Liver (tissue), 8 donors: ENCODE measurements at regions not wholly inside any gene's neighbourhood (a gene's known extent, or its start where the extent isn't known, plus 50 kb on each side); places are given as distances from the start of the nearest gene placed in this dataset.

Experiments used
- DNase-seq: peaks from one replicate; pipeline ENCODE4 v3.0.0-alpha.2; 2017; ENCODE audit warnings: low spot score
- H3K27ac ChIP-seq, 2 donors: one replicate each; pipeline ENCODE4 v1.7.0; 2013; ENCODE audit warnings: inconsistent platforms in 2 of 2, low read length in 2 of 2, control low read depth in 1 of 2, low read depth in 1 of 2, mild to moderate bottlenecking in 1 of 2
- H3K27me3 ChIP-seq, 4 donors: one replicate each; pipeline versions ENCODE4 v1.6.1 to v1.7.0; 2013; ENCODE audit warnings: low read length in 3 of 4, inconsistent platforms in 1 of 4, mild to moderate bottlenecking in 1 of 4, moderate library complexity in 1 of 4; ENCODE audit not compliant: control insufficient read depth in 4 of 4, insufficient read depth in 4 of 4
- H3K36me3 ChIP-seq, 4 donors: one replicate each; pipeline versions ENCODE4 v1.6.1 to v1.7.0; 2013; ENCODE audit warnings: low read length in 3 of 4, mild to moderate bottlenecking in 3 of 4, low read depth in 1 of 4, moderate library complexity in 1 of 4; ENCODE audit not compliant: control insufficient read depth in 4 of 4, insufficient read depth in 3 of 4
- H3K4me1 ChIP-seq, 4 donors: one replicate each; pipeline versions ENCODE4 v1.6.1 to v1.7.0; 2013; ENCODE audit warnings: low read length in 3 of 4, mild to moderate bottlenecking in 3 of 4, moderate library complexity in 1 of 4; ENCODE audit not compliant: control insufficient read depth in 4 of 4, insufficient read depth in 4 of 4
- H3K4me3 ChIP-seq, 3 donors: one replicate each; pipeline versions ENCODE4 v1.6.1 to v1.7.0; 2013; ENCODE audit warnings: low read length in 3 of 3, control low read depth in 1 of 3, low read depth in 1 of 3, mild to moderate bottlenecking in 1 of 3
- H3K9ac ChIP-seq, 2 donors: one replicate each; pipeline ENCODE4 v1.7.0; 2013; ENCODE audit warnings: low read length in 2 of 2, mild to moderate bottlenecking in 2 of 2, moderate library complexity in 2 of 2, control low read depth in 1 of 2, low read depth in 1 of 2
- H3K9me3 ChIP-seq, 4 donors: one replicate each; pipeline versions ENCODE4 v1.6.1 to v1.7.0; 2013; ENCODE audit warnings: low read length in 3 of 4; ENCODE audit not compliant: control insufficient read depth in 4 of 4
- ATF3 ChIP-seq: IDR thresholded peaks from 2 replicates; pipeline ENCODE4 v1.6.1; 2016; ENCODE audit warnings: antibody characterized with exemption
- CTCF ChIP-seq: fragments of 150-350 bp; IDR thresholded peaks from 2 replicates; pipeline ENCODE4 v1.5.1; 2017; ENCODE audit warnings: improper control_type of control experiment, low read depth, low read length; ENCODE audit not compliant: missing input control
- EGR1 ChIP-seq, 2 donors: IDR thresholded peaks; 2 replicates each; pipeline ENCODE4 v1.6.1; 2016 to 2018; ENCODE audit warnings: antibody characterized with exemption in 2 of 2, low read depth in 2 of 2
- FOXA1 ChIP-seq: IDR thresholded peaks from 2 replicates; pipeline ENCODE4 v1.6.1; 2016; ENCODE audit warnings: antibody characterized with exemption
- FOXA2 ChIP-seq: IDR thresholded peaks from 2 replicates; pipeline ENCODE4 v1.6.1; 2016; ENCODE audit warnings: antibody characterized with exemption
- GABPA ChIP-seq, 2 donors: IDR thresholded peaks in 1 of 2; conservative IDR thresholded peaks in 1 of 2; 2 replicates each; pipeline ENCODE4 v1.6.1; 2016; ENCODE audit warnings: antibody characterized with exemption in 2 of 2, mild to moderate bottlenecking in 1 of 2, moderate library complexity in 1 of 2
- HNF4A ChIP-seq, 2 donors: conservative IDR thresholded peaks; 2 replicates each; pipeline ENCODE4 v1.6.1; 2016; ENCODE audit warnings: antibody characterized with exemption in 2 of 2, mild to moderate bottlenecking in 2 of 2
- HNF4G ChIP-seq: IDR thresholded peaks from 2 replicates; pipeline ENCODE4 v1.6.1; 2016; ENCODE audit warnings: antibody characterized with exemption
- JUND ChIP-seq, 2 donors: IDR thresholded peaks; 2 replicates each; pipeline ENCODE4 v1.6.1; 2016; ENCODE audit warnings: antibody characterized with exemption in 2 of 2
- MAX ChIP-seq: IDR thresholded peaks from 2 replicates; pipeline ENCODE4 v1.6.1; 2016; ENCODE audit warnings: antibody characterized with exemption
- NR2F2 ChIP-seq: IDR thresholded peaks from 2 replicates; pipeline ENCODE4 v1.6.1; 2016; ENCODE audit warnings: antibody characterized with exemption
- RAD21 ChIP-seq, 2 donors: IDR thresholded peaks; 2 replicates each; pipeline ENCODE4 v1.6.1; 2016; ENCODE audit warnings: antibody characterized with exemption in 2 of 2, mild to moderate bottlenecking in 2 of 2
- REST ChIP-seq: IDR thresholded peaks from 2 replicates; pipeline ENCODE4 v1.6.1; 2016; ENCODE audit warnings: antibody characterized with exemption, mild to moderate bottlenecking
- SP1 ChIP-seq: IDR thresholded peaks from 2 replicates; pipeline ENCODE4 v1.6.1; 2018; ENCODE audit warnings: antibody characterized with exemption, mild to moderate bottlenecking
- TAF1 ChIP-seq: conservative IDR thresholded peaks from 2 replicates; pipeline ENCODE4 v1.6.1; 2016; ENCODE audit warnings: antibody characterized with exemption, mild to moderate bottlenecking
- YY1 ChIP-seq: IDR thresholded peaks from 2 replicates; pipeline ENCODE4 v1.6.1; 2016; ENCODE audit warnings: antibody characterized with exemption, mild to moderate bottlenecking
- WGBS: extraction: QIAGEN DNeasy Blood & Tissue Kit; methylation state at CpG from one replicate; pipeline ENCODE4 v1.1.7; 2013; 5-methylcytosine and 5-hydroxymethylcytosine counted together
- donor health status: healthy.
- donor health status: healthy.
- donor health status: healthy.
- donor health status: healthy.
- donor health status: healthy.

- no peaks in the 10 kb centered on the region for H3K9me3 ChIP-seq
- WGBS = 77% methylated on average over 5 of the region's 5 CpGs
- no peak overlapping the region for H3K9ac ChIP-seq
- peaks cover 0 to 9% (median 0%) of the 10 kb centered on the region in 4 donors for H3K27me3 ChIP-seq
- no peak overlapping the region for H3K27ac ChIP-seq
- H3K4me1 ChIP-seq = no peaks in the 10 kb centered on the region
- TF ChIP-seq SP1 (no peak), NR2F2 (no peak), MAX (no peak), FOXA1 (no peak), EGR1 (IDR thresholded peaks at IDR 0.05; ENCODE audit: low read depth in 2 of 2) (no peak), GABPA (IDR thresholded peaks at IDR 0.05 in 1 of 2, conservative IDR thresholded peaks at IDR 0.05 in 1 of 2) (no peak), REST (no peak), CTCF (no peak)
- no peak for DNase-seq
- no peak overlapping the region for H3K4me3 ChIP-seq
- H3K36me3 ChIP-seq = no peaks in the 10 kb centered on the region
Observed at GRCh38 chr20:61149636-61150035, 102.4 kb upstream of the CDH4 start.

GRCh38 chr20:61157301-61157700 lies 94.8 kb upstream of the CDH4 start:
- Histone ChIP-seq H3K36me3 (no peaks in the 10 kb centered on the region), H3K9ac (no peak overlapping the region), H3K27me3 (peaks cover 0 to 3% (median 0%) of the 10 kb centered on the region in 4 donors), H3K4me1 (no peaks in the 10 kb centered on the region), H3K4me3 (no peak overlapping the region), H3K9me3 (peaks cover 0 to 2% (median 0%) of the 10 kb centered on the region in 4 donors), H3K27ac (no peak overlapping the region)
- no peak for TF ChIP-seq FOXA1
- no peak for TF ChIP-seq TAF1
- TF ChIP-seq YY1 = no peak
- no peak for TF ChIP-seq SP1
- no peak for TF ChIP-seq RAD21 (IDR thresholded peaks at IDR 0.05)
- TF ChIP-seq REST = no peak
- no peak for TF ChIP-seq GABPA (IDR thresholded peaks at IDR 0.05 in 1 of 2, conservative IDR thresholded peaks at IDR 0.05 in 1 of 2)
- TF ChIP-seq HNF4A (conservative IDR thresholded peaks at IDR 0.05) = no peak
- TF ChIP-seq NR2F2 = no peak
- TF ChIP-seq MAX = no peak
- TF ChIP-seq ATF3 = no peak
- TF ChIP-seq FOXA2 = no peak
- TF ChIP-seq CTCF = no peak
- no peak for TF ChIP-seq JUND (IDR thresholded peaks at IDR 0.05)
- TF ChIP-seq HNF4G = no peak
- DNase-seq = no peak
- 88% methylated on average over 8 of the region's 8 CpGs for WGBS
